D721Med (cell line): ENCODE measurements at regions not wholly inside any gene's neighbourhood (a gene's known extent, or its start where the extent isn't known, plus 50 kb on each side); places are given as distances from the start of the nearest gene placed in this dataset.
"Not testable (repeated sequence)": the region's sequence is repeated elsewhere in the genome, so short reads cannot be mapped to it uniquely, and the experiment has no call there.

Experiments used
- DNase-seq: peaks from one replicate; pipeline ENCODE4 v3.0.0; 2011; ENCODE audit warnings: low spot score; ENCODE audit not compliant: insufficient read length
- FAIRE-seq: peaks from 2 replicates; lab custom pipeline; 2011; peaks lifted over from hg19 to GRCh38; lab: Jason Lieb, UNC
- CTCF ChIP-seq: IDR thresholded peaks from 2 replicates; pipeline ENCODE4 v1.5.1; 2012; ENCODE audit warnings: mild to moderate bottlenecking, control low read depth; ENCODE audit not compliant: insufficient read depth; ENCODE audit errors: missing control alignments

- TF ChIP-seq CTCF: no peak
- no peak for DNase-seq
- FAIRE-seq: no peak
These were observed 118.2 kb upstream of the KCNJ18 start for GRCh38 chr17:21573961-21574610.

- FAIRE-seq, DNase-seq: not testable (repeated sequence)
These were observed 117.6 kb upstream of the KCNJ18 start for GRCh38 chr17:21574611-21575255.

GRCh38 chr17:21578783-21579182, 113.5 kb upstream of the KCNJ18 start:
- not testable (repeated sequence) for FAIRE-seq, DNase-seq

GRCh38 chr17:21592774-21593173, 99.5 kb upstream of the KCNJ18 start:
- FAIRE-seq (no peak), DNase-seq (no peak)
- no peak for TF ChIP-seq CTCF

GRCh38 chr17:21593452-21594105, 98.7 kb upstream of the KCNJ18 start:
- not testable (repeated sequence) for FAIRE-seq, DNase-seq

GRCh38 chr17:21595086-21595485, 97.2 kb upstream of the KCNJ18 start:
- FAIRE-seq: no peak
- TF ChIP-seq CTCF: no peak
- DNase-seq: no peak

GRCh38 chr17:21602176-21602575, 90.1 kb upstream of the KCNJ18 start:
- DNase-seq (no peak), FAIRE-seq (no peak)
- no peak for TF ChIP-seq CTCF

- DNase-seq, FAIRE-seq: not testable (repeated sequence)
These were observed 89.0 kb upstream of the KCNJ18 start for GRCh38 chr17:21603292-21603691.

GRCh38 chr17:21611443-21611842, 80.9 kb upstream of the KCNJ18 start:
- not testable (repeated sequence) for FAIRE-seq, DNase-seq

GRCh38 chr17:21612123-21613070, 79.9 kb upstream of the KCNJ18 start:
- DNase-seq, FAIRE-seq: not testable (repeated sequence)
